H7 (cell line): ENCODE measurements at regions not wholly inside any gene's neighbourhood (a gene's known extent, or its start where the extent isn't known, plus 50 kb on each side); places are given as distances from the start of the nearest gene placed in this dataset.

Experiments
- DNase-seq: peaks from one replicate; pipeline ENCODE4 v3.0.0; 2012
- H3K27me3 ChIP-seq: 2 replicates; pipeline ENCODE4 v1.6.0; 2011; ENCODE audit warnings: mild to moderate bottlenecking, low read length; ENCODE audit not compliant: control insufficient read depth, insufficient read depth
- H3K36me3 ChIP-seq: replicated peaks from 2 replicates; pipeline ENCODE4 v1.5.1; 2011; ENCODE audit warnings: low read length; ENCODE audit not compliant: control insufficient read depth, insufficient read depth
- H3K4me3 ChIP-seq: 2 replicates; pipeline ENCODE4 v1.5.1; 2011; ENCODE audit warnings: low read depth, mild to moderate bottlenecking, control low read depth, low read length, moderate library complexity; ENCODE audit not compliant: insufficient read depth

DNA sequence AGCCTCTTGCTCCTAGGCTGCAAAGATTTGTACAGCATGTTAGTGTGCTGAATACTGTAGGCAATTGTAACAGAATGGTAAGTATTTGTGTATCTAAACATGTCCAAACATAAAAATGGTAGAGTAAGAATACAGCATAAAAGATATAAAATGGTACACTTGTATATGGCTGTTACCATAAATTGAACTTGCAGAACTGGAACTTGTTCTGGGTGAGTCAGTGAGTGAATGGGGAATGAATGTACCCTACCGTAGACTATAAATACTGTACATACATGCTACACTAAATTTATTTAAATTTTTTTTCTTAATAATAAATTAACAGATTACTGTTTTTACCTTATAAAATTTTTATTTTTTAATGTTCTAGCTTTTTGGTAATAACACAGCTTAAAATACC, 858.7 kb downstream of the ROBO2 start:
- no peak overlapping the region for H3K4me3 ChIP-seq
- no peaks in the 10 kb centered on the region for H3K27me3 ChIP-seq
- H3K36me3 ChIP-seq: no peaks in the 10 kb centered on the region
- DNase-seq: no peak

DNA sequence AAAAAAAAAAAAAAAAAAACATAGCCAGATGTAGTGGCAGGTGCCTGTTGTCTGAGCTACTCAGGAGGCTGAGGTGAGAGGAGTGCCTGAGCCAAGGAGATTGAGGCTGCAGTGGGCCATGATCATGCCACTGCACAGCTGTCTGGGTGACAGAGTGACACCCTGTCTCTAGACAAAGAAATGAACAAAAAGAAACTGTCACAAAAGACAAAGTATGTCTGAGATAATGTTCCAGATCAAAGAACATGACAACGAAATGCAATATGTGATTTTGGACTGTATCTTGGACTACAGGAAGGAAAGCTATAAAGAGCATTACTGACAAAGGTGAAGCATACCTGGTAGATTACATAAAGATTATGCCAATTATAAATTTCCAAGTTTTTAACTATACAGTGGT, 862.8 kb downstream of the ROBO2 start:
- no peak for DNase-seq
- H3K4me3 ChIP-seq: no peak overlapping the region
- H3K27me3 ChIP-seq: no peaks in the 10 kb centered on the region
- H3K36me3 ChIP-seq: no peaks in the 10 kb centered on the region

DNA sequence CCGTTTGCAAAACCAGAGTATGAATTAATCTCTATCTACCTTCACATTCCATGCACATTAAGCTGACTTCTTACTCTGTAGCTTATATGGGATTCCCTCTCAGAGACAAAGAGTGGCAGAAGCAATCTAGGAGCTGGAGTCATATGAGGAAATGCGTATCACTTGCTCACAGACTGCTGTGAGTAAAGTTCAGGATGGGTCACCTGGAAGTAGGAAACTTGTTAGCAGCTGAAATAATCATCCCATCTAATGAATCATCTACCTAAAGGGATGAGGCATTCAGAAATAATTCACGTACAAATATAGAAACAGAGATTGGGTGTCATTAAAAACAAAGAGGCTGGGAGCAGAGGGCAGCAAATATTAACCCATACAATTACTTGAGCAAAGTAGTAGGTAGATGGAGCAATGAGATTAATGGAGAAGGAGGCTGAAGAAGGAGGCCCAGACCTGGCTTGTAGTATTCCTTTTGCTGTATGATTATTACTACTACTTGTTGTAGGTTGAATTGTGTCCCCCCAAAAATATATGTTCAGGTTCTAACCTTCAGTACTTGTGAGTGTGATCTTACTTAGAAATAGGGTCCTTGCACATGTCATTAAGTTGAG, 866.3 kb downstream of the ROBO2 start:
- DNase-seq: no peak
- Histone ChIP-seq H3K4me3 (no peak overlapping the region), H3K36me3 (no peaks in the 10 kb centered on the region), H3K27me3 (no peaks in the 10 kb centered on the region)

DNA sequence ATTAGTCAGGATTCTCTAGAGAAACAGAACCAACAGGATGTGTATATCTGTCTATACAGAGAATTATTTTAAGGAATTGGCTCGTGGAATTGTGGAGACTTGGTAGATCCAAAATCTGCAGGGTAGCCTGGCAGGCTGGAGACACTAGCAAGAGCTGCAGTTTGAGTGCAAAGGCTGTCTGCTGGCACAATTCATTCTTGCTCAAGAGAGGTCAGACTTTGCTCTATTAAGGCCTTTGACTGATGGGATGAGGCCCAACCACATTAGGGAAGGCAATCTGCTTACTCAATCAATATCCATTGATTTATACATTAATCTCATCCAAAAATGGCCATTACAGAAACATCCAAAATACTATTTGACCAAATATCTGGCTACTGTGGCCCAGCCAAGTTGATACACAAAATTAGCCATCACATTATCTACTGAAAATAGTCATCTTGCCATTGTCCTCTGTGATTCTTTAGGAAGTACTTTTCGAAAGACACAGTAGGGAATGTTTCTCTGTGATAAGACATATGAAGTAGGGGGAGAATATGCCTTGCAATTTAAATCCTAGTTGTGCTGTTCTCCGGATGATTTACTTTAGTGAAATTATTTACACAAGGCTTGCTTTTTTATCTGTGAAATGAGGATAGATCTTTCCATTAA, 873.8 kb downstream of the ROBO2 start:
- no peaks in the 10 kb centered on the region for H3K27me3 ChIP-seq
- DNase-seq: no peak
- no peaks in the 10 kb centered on the region for H3K36me3 ChIP-seq
- no peak overlapping the region for H3K4me3 ChIP-seq

DNA sequence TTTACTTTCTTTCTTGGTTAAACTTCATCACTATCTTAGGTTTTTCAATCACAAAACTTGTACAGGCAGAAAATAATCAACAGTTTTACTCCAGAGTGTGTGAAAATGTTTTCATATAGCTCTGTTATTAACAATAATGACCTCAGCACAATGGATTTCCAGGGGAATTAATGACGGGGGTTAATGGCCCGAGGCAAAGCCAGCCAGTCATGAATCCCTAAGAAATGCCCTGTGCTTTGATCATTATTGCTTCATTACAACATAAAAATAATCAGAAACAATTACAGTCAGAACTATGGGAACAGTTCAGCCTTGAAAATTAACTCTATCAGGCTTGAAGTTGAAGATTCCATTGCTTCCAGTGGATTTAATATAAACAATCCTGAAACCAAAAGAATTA, 875.4 kb downstream of the ROBO2 start:
- no peak for DNase-seq
- Histone ChIP-seq H3K4me3 (no peak overlapping the region), H3K36me3 (no peaks in the 10 kb centered on the region), H3K27me3 (no peaks in the 10 kb centered on the region)

GRCh38 chr3:77917225-77917624, 877.3 kb downstream of the ROBO2 start:
- DNase-seq: peak; percentile 0
- Histone ChIP-seq H3K4me3 (no peak overlapping the region), H3K36me3 (no peaks in the 10 kb centered on the region), H3K27me3 (no peaks in the 10 kb centered on the region)

DNA sequence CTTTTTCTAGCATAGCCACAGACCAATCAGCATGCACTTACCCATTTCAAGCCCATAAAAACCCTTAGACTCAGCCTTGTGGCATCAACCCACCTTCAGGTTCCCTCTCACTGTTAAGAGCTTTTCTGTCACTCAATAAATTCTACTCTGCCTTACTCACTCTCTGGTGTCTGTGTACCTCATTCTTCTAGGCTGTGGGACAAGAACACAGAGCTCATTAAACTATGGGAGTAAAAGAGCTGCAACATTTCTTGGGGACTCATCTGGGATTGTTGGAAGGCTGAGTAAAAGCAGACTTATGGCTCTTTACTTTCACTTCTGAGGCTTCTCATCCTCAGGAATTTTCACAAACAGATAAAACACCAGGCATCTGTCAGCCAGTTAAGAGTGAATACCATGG, 879.3 kb downstream of the ROBO2 start:
- DNase-seq: no peak
- no peak overlapping the region for H3K4me3 ChIP-seq
- no peaks in the 10 kb centered on the region for H3K36me3 ChIP-seq
- H3K27me3 ChIP-seq: no peaks in the 10 kb centered on the region

DNA sequence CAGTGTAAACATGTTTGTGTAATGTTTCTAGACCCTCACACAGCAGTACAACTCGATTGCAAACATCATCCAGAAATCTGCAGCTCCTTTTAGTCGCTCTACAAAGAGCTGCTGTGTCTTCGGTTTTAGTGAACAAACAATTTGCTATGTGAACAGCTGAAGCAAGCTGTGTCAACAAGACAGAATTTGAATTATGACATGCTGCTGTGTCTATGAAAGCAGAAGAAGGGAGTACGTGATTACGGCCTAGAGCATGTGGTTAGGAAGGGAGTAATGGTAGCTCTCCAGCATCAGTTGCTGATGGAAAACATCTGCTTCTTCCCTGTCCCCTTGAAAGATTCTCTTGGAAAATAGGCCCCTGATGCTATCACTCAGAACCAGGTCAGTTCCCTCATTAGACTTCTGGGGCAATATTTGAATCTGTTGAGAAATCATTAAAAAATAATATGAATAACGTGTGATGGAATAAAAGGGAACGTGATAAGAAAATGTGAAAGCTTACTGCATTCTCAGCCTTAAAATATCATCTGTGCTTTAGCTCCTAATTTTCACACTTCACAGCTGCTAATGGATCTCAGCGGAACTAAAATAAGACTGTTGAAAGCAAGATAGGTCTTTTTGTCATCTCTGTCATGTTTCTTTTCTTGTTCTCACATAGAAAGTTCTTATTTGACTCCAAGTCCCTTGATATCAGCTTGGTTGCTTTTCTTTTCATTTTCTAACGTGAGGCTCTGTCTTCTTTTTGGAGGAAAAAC, 891.5 kb downstream of the ROBO2 start:
- DNase-seq: no peak
- Histone ChIP-seq H3K27me3 (no peaks in the 10 kb centered on the region), H3K36me3 (no peaks in the 10 kb centered on the region), H3K4me3 (no peak overlapping the region)

DNA sequence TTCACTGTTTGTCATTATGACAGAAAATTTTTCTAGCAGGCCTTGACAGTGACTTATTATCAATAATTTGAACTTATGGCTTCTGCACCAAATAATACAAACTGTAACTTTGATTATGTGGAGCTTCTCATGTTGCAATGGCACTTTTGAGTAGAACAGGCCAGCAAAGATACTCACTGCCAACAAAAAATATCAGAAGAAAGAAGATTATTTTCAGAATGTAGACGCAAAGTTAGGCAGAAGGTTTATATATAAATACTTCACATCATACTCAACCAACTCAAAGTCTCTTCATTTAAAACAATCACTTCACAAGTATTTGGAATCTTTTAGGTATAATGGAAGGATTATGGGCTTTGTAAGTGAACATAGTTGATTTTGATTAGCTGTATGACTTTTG, 893.0 kb downstream of the ROBO2 start:
- no peak for DNase-seq
- no peak overlapping the region for H3K4me3 ChIP-seq
- no peaks in the 10 kb centered on the region for H3K27me3 ChIP-seq
- no peaks in the 10 kb centered on the region for H3K36me3 ChIP-seq

- Histone ChIP-seq H3K36me3 (no peaks in the 10 kb centered on the region), H3K27me3 (no peaks in the 10 kb centered on the region), H3K4me3 (no peak overlapping the region)
- no peak for DNase-seq
These were observed 894.0 kb downstream of the ROBO2 start for GRCh38 chr3:77933926-77934325.

- Histone ChIP-seq H3K36me3 (no peaks in the 10 kb centered on the region), H3K27me3 (no peaks in the 10 kb centered on the region), H3K4me3 (no peak overlapping the region)
- DNase-seq: no peak
These were observed 895.5 kb downstream of the ROBO2 start for GRCh38 chr3:77935418-77935817.

- DNase-seq: no peak
- no peaks in the 10 kb centered on the region for H3K27me3 ChIP-seq
- no peak overlapping the region for H3K4me3 ChIP-seq
- H3K36me3 ChIP-seq: no peaks in the 10 kb centered on the region
These were observed 899.8 kb downstream of the ROBO2 start for GRCh38 chr3:77939726-77940125.

DNA sequence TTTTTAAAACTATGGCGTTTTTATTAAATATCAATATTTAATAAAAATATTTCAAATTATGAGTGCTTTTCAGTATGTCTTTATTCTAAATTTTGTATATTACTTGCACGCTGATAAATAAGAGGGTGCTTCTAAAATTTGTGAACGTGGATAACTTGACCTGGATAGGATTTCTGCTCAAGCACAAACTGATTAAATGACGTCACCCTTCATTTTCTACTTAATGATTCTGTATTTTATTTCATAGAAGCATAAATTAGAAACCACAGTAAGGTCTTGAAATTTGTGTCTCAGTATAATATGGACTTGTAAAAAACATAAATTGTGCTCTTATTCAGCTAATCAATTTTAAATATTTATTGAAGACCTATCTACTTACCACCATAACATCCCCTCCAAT, 903.7 kb downstream of the ROBO2 start:
- H3K36me3 ChIP-seq: no peaks in the 10 kb centered on the region
- H3K27me3 ChIP-seq: no peaks in the 10 kb centered on the region
- DNase-seq: no peak
- H3K4me3 ChIP-seq: no peak overlapping the region

GRCh38 chr3:77945320-77945719, 905.4 kb downstream of the ROBO2 start:
- no peaks in the 10 kb centered on the region for H3K27me3 ChIP-seq
- H3K4me3 ChIP-seq: no peak overlapping the region
- no peak for DNase-seq
- no peaks in the 10 kb centered on the region for H3K36me3 ChIP-seq

- DNase-seq: no peak
- no peaks in the 10 kb centered on the region for H3K36me3 ChIP-seq
- no peaks in the 10 kb centered on the region for H3K27me3 ChIP-seq
- no peak overlapping the region for H3K4me3 ChIP-seq
These were observed 907.8 kb downstream of the ROBO2 start for GRCh38 chr3:77947671-77948070.
